GM18502 (cell line): ENCODE measurements at regions not wholly inside any gene's neighbourhood (a gene's known extent, or its start where the extent isn't known, plus 50 kb on each side); places are given as distances from the start of the nearest gene placed in this dataset.
A peak's percentile ranks its signal among the peaks of the same experiment; 100 is the strongest.
"Not testable (repeated sequence)": the region's sequence is repeated elsewhere in the genome, so short reads cannot be mapped to it uniquely, and the experiment has no call there.

ENCODE experiments used
- ATAC-seq: cut with Tn5 transposase; IDR thresholded peaks from one replicate; pipeline ENCODE4 v1.9.1; 2021; ENCODE audit warnings: mild to moderate bottlenecking; ENCODE audit not compliant: unreplicated experiment, poor library complexity

GRCh38 chr2:182477774-182478173 is 50.9 kb upstream of the PDE1A start:
- ATAC-seq: no peak

GRCh38 chr2:182481676-182482075 is 54.8 kb upstream of the PDE1A start:
- no peak for ATAC-seq

DNA sequence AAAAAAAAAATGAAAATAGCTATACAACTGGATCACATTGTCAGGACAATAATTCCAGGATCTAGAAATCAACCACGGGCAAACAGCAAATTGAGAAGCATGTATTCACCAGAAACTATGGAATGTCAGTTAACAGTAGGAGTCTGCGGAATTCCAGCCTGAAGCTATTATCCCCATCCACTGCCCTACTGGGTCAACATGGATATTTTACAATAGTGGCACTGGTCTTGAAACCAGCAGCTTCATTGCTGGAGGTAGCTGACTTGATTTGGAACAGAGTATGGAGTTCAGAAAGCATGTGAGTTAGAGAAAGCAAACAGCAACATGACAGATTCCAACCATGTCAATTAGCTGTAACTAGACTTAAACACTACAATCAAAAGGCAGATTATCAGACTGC is 55.7 kb upstream of the PDE1A start:
- ATAC-seq: no peak

GRCh38 chr2:182496596-182496995 is 69.8 kb upstream of the PDE1A start:
- no peak for ATAC-seq

- ATAC-seq: no peak
Observed at GRCh38 chr2:182499706-182500470, 73.1 kb upstream of the PDE1A start.

DNA sequence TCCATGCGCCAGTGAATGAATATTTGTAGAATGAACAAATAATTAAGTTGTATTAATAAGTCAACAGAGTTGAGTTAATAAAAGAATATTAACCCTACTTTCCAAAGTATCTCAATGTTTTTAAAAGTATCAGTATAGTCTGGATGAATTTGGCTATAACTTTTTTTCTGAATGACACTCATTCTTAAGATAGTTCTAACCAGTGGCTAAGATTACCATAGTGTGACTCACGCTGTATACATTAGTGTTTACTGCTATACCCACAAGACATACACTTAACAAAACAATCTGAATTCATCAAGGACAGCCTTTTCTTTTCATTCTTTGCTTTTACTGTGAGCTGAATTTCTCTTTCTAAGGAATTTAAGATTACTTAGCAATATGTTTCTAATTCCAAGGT is 77.0 kb upstream of the PDE1A start:
- no peak for ATAC-seq

DNA sequence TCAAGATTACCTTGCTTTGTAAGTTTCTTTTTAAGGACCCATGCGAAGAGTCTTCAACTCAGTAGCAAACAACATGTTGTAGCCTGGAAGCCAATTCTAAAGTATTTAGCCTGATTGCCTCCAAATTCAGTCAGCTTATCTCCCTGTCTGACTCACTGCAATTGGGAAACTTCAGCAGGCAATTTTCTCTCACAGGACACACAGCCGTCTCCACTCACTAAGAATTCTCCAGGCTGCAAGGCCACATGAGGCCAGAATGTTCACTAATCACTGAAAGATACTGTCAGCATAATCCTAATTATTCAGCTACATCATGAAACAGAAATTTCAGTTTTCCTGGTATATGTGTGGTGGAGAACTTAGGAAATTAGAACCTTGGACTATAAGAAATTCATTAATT is 78.1 kb upstream of the PDE1A start:
- ATAC-seq: no peak

DNA sequence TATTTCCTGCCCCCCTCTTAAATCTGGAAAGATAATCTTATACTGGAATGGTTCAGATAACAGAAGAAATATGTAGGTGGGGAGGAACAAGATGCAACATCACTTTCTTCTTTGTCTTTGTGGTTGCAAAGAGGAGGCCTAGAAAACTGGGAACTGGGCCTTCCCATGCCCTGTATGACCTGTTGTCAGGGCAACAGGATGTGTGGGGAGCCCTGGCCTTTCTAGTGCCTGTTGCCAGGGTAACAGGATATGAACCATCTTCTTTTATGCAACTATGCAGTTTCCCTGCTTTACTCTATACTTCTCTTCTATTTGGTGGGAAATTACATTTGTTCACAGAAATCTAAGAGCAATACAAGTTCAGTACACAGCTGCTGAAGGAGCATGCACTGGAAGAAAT is 79.8 kb upstream of the PDE1A start:
- no peak for ATAC-seq

- ATAC-seq: not testable (repeated sequence)
Observed at GRCh38 chr2:182508583-182508982, 81.7 kb upstream of the PDE1A start.

GRCh38 chr2:182509216-182509615 is 82.4 kb upstream of the PDE1A start:
- ATAC-seq: no peak

DNA sequence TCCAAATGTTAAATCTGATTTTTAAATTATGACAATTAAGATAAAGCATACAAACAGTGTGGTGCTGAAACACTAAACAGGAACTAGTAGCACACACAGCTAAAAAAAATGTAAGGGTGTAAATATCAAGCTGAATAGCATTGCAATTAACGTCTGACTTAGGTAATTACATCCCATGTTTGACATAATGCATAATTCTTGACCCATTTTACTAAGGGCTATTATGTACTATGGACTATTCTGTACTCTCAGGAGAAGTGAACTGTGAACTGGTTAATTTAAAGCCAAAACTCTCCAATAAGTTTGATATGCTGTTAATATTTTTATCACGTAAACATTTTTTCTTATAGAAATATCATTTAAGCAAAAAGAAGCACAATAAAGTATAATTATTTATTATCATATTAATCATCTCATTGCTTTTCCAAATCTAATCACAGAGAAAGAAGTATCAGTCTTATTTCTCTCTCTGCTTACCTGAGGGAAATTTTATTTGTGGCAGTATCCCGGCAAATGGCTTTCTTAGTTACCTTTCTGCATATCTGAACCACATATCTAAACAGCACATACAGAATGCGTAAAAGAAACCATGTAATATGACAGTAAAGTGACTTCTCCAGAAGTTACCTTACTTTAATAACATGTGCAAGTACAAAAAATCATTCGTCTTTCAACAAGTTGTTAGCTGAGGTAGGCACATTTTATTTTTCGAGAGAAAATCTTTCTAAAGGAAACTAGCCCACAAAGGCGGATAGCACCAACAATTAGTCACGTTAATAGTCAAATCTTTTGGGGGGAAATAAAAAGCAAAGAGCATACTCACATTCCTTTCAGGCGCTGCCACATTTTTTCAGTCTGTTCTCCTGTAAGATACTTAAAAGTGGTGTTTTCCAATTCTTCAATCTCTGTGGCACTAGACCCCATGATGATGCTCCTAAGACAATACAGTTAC is 94.9 kb upstream of the PDE1A start:
- no peak for ATAC-seq

DNA sequence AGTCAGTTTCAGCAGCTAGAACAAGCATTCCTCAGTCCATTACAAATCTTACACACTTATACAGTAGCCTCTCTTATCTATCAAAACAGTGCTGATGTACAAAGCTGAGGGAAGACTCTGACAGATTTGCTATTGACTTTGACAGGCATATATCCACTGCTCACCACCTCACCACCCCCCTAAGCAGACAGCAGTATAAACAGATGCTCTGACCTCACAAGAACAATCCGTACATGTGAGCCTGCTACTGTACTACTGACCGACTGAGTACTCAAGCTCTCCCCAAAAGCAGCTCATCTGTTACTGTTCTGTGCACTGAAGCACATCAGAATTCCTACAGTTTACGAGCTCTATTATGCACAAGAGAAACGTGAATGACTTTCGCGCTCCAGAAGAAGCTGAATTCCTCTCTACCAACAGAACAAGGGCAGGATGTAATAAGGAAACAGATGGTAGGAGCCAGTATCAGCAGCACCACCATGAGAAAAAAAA is 95.6 kb upstream of the PDE1A start:
- no peak for ATAC-seq

GRCh38 chr2:182522972-182523473 is 96.2 kb upstream of the PDE1A start:
- ATAC-seq: no peak

DNA sequence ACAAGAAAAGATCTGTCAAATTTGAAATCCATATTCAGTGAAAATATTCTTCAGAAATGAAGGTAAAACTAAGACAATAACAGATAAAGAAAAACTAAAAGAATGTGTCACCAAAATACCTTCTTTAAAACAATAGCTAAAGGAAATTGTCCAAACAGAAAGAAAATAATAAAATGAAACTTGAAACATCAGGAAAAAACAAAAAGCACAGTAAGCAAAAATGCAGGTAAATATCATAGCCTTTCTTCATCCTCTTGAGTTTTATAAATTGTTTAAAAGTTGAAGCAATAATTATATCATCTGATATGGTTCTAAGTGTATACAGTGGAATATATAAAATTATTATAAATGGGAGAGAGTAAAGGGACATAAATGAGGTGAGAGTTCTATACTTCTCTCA is 103.8 kb upstream of the PDE1A start:
- ATAC-seq: no peak

DNA sequence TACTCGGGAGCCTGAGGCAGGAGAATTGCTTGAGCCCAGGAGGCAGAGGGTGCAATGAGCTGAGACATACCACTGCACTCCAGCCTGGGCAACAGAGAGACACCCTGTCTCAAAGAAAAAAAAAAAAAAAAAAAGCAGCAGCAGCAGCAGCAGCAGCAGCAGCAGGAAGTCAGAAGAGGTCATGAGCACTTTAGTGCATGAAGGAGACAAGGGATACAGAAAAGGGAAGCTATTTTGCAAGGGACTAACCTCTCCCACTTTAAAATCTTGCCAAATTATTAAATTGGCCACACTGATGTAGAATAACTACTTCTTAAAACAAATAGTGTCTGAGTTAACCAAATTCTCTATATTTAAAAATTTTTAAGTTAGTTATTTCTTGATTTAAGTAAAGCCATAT is 113.4 kb upstream of the PDE1A start:
- no peak for ATAC-seq

- ATAC-seq: peak; percentile 72
Observed at GRCh38 chr2:182541268-182541667, 114.4 kb upstream of the PDE1A start.

DNA sequence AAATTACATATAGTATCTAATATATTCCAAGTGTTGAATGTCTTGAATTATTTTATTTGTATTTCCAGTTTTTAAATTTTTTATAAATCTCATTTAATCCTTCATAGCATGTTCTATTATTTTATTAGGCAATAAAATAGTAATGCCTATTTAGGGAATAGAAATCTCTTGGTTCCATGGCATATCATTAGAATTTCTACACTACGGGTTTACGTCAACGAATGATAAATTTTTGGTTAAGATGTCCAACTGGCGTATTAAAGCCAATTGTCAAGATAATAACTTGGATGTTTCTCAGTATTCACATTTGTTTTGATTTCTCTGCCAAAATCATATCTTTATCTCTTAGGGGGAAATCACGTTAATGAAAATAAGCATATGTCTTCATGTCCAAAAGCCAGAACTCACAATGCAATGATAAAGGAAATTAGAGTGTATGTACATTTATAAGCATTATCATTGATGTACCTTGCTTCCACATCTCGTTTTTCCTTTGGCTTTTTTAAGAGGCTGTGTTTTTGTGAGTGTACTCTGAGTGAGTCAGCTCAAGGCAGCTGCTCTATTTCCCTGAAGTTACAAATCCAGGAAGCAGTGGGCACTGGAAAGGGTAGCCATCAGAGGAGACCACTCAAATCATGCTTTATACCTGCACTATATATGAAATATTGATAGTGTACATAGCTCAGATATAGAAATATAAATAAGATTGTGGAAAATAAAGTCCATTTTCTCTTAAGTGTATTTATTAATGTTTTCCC is 115.8 kb upstream of the PDE1A start:
- no peak for ATAC-seq

DNA sequence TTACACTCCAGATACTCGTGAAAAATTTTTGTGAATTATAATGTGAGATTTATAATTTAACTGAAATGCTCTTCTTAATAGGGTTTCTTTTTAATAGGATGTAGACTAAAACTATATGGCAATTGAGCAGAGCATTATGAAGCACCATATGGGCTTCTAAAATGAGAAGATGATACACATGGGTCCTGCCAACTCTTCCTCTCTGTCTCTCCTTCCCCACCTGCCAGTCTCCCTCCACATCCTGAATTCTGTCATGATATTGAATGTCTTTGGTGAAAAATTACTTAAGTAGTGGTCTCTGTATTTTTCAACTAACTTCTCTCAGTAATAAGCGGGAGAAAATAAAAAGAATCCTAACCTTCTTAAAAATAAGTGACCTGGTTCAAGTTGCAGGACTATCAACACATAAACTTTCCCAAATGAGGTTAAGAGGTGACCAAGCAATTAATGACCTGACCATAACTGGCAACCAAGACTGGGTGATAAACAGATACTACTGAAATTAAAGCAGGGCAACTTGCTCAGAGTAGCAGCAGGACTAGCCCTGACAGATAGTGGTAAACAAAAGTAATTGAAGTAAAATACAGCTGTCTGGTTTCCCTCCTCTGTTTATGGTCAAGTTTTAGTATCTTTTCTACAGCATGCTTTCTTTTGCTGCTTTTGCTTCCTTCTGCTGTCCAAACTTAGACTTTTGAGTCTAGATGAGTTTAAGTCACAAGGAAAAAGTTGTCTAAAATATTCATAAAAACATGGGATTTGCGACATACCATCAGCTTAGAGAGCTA is 117.1 kb upstream of the PDE1A start:
- no peak for ATAC-seq

GRCh38 chr2:182545420-182546167 is 118.8 kb upstream of the PDE1A start:
- peak; percentile 63 for ATAC-seq
